ENCODE measurements at regions not wholly inside any gene's neighbourhood (a gene's known extent, or its start where the extent isn't known, plus 50 kb on each side); places are given as distances from the start of the nearest gene placed in this dataset.

GRCh38 chr10:34024693-34025425 lies 690.4 kb upstream of the NRP1 start:
- Histone ChIP-seq H3K9me2 (replicated peaks; ENCODE audit: control insufficient read depth, low read length) (no peaks in the 10 kb centered on the region), H3K27ac (ENCODE audit: low read depth, low read length) (no peak overlapping the region), H3K36me3 (ENCODE audit: control insufficient read depth, low read length) (no peaks in the 10 kb centered on the region), H3K27me3 (ENCODE audit: control insufficient read depth, low read length) (no peaks in the 10 kb centered on the region), H3K4me2 (ENCODE audit: low read length) (no peak overlapping the region), H3K9me3 (ENCODE audit: control insufficient read depth, insufficient read depth, low read length) (no peaks in the 10 kb centered on the region), H3K4me3 (ENCODE audit: low read length) (no peak overlapping the region), H3K4me1 (ENCODE audit: control insufficient read depth, low read length) (no peaks in the 10 kb centered on the region), H4K20me1 (ENCODE audit: control insufficient read depth, insufficient read depth, low read depth, low read length) (no peaks in the 10 kb centered on the region), H3F3A (ENCODE audit: control insufficient read depth, insufficient read depth) (no peaks in the 10 kb centered on the region), H3K79me2 (ENCODE audit: control insufficient read depth, low read length) (no peaks in the 10 kb centered on the region)
- TF ChIP-seq EZH2phosphoT487 (IDR thresholded peaks at IDR 0.05; ENCODE audit: borderline replicate concordance, low read length) (no peak), CTCF (IDR thresholded peaks at IDR 0.05; ENCODE audit: low read depth, low read length, poor library complexity, severe bottlenecking) (no peak)

- Histone ChIP-seq H3K36me3 (ENCODE audit: control insufficient read depth, low read length) (no peaks in the 10 kb centered on the region), H3F3A (ENCODE audit: control insufficient read depth, insufficient read depth) (no peaks in the 10 kb centered on the region), H3K4me3 (ENCODE audit: low read length) (no peak overlapping the region), H3K79me2 (ENCODE audit: control insufficient read depth, low read length) (no peaks in the 10 kb centered on the region), H3K9me2 (replicated peaks; ENCODE audit: control insufficient read depth, low read length) (no peaks in the 10 kb centered on the region), H3K4me1 (ENCODE audit: control insufficient read depth, low read length) (no peaks in the 10 kb centered on the region), H3K9me3 (ENCODE audit: control insufficient read depth, insufficient read depth, low read length) (no peaks in the 10 kb centered on the region), H3K27me3 (ENCODE audit: control insufficient read depth, low read length) (no peaks in the 10 kb centered on the region), H3K4me2 (ENCODE audit: low read length) (no peak overlapping the region), H4K20me1 (ENCODE audit: control insufficient read depth, insufficient read depth, low read depth, low read length) (no peaks in the 10 kb centered on the region), H3K27ac (ENCODE audit: low read depth, low read length) (no peak overlapping the region)
- TF ChIP-seq CTCF (IDR thresholded peaks at IDR 0.05; ENCODE audit: low read depth, low read length, poor library complexity, severe bottlenecking) (no peak), EZH2phosphoT487 (IDR thresholded peaks at IDR 0.05; ENCODE audit: borderline replicate concordance, low read length) (no peak)
Observed at GRCh38 chr10:34024282-34024681, 689.8 kb upstream of the NRP1 start.

- Histone ChIP-seq H3K36me3 (ENCODE audit: control insufficient read depth, low read length) (no peaks in the 10 kb centered on the region), H3K27ac (ENCODE audit: low read depth, low read length) (no peak overlapping the region)
Observed at GRCh38 chr10:34022195-34022594, 687.7 kb upstream of the NRP1 start.

More at GRCh38 chr10:34022195-34022594, 687.7 kb upstream of the NRP1 start:
- Histone ChIP-seq H3K9me2 (replicated peaks; ENCODE audit: control insufficient read depth, low read length) (no peaks in the 10 kb centered on the region), H3F3A (ENCODE audit: control insufficient read depth, insufficient read depth) (no peaks in the 10 kb centered on the region), H3K9me3 (ENCODE audit: control insufficient read depth, insufficient read depth, low read length) (no peaks in the 10 kb centered on the region), H4K20me1 (ENCODE audit: control insufficient read depth, insufficient read depth, low read depth, low read length) (no peaks in the 10 kb centered on the region), H3K27me3 (ENCODE audit: control insufficient read depth, low read length) (no peaks in the 10 kb centered on the region), H3K4me1 (ENCODE audit: control insufficient read depth, low read length) (no peaks in the 10 kb centered on the region), H3K4me2 (ENCODE audit: low read length) (no peak overlapping the region), H3K4me3 (ENCODE audit: low read length) (no peak overlapping the region), H3K79me2 (ENCODE audit: control insufficient read depth, low read length) (no peaks in the 10 kb centered on the region)
- TF ChIP-seq CTCF (IDR thresholded peaks at IDR 0.05; ENCODE audit: low read depth, low read length, poor library complexity, severe bottlenecking) (no peak), EZH2phosphoT487 (IDR thresholded peaks at IDR 0.05; ENCODE audit: borderline replicate concordance, low read length) (no peak)
